ENCODE measurements at regions not wholly inside any gene's neighbourhood (a gene's known extent, or its start where the extent isn't known, plus 50 kb on each side); places are given as distances from the start of the nearest gene placed in this dataset.
"Not testable (repeated sequence)": the region's sequence is repeated elsewhere in the genome, so short reads cannot be mapped to it uniquely, and the experiment has no call there.

- DNase-seq = no peak
Observed at GRCh38 chr5:1667648-1668140, 131.9 kb downstream of the MRPL36 start.

- DNase-seq = peak; percentile 30
Observed at GRCh38 chr5:1666812-1667588, 132.6 kb downstream of the MRPL36 start.

- no peak for DNase-seq
Observed at GRCh38 chr5:1666221-1666620, 133.4 kb downstream of the MRPL36 start.

- DNase-seq = no peak
Observed at GRCh38 chr5:1665803-1666202, 133.8 kb downstream of the MRPL36 start.

- no peak for DNase-seq
Observed at GRCh38 chr5:1665231-1665630, 134.4 kb downstream of the MRPL36 start.

GRCh38 chr5:1663186-1663585 lies 136.5 kb downstream of the MRPL36 start:
- no peak for DNase-seq

GRCh38 chr5:1662559-1663085 lies 137.0 kb downstream of the MRPL36 start:
- no peak for DNase-seq

GRCh38 chr5:1661831-1662558 lies 137.6 kb downstream of the MRPL36 start:
- no peak for DNase-seq

GRCh38 chr5:1661311-1661710 lies 137.6 kb upstream of the LPCAT1 start:
- no peak for DNase-seq

- no peak for DNase-seq
Observed at GRCh38 chr5:1660511-1660910, 136.8 kb upstream of the LPCAT1 start.

- DNase-seq = no peak
Observed at GRCh38 chr5:1660001-1660400, 136.2 kb upstream of the LPCAT1 start.

GRCh38 chr5:1659100-1659981 lies 135.6 kb upstream of the LPCAT1 start:
- DNase-seq = no peak

- DNase-seq = no peak
Observed at GRCh38 chr5:1658665-1659064, 134.9 kb upstream of the LPCAT1 start.

- DNase-seq = no peak
Observed at GRCh38 chr5:1657161-1657741, 133.5 kb upstream of the LPCAT1 start.

- no peak for DNase-seq
Observed at GRCh38 chr5:1656271-1656975, 132.7 kb upstream of the LPCAT1 start.

GRCh38 chr5:1655496-1656270 lies 131.9 kb upstream of the LPCAT1 start:
- no peak for DNase-seq

- DNase-seq = no peak
Observed at GRCh38 chr5:1654786-1655495, 131.2 kb upstream of the LPCAT1 start.

GRCh38 chr5:1653698-1654651 lies 130.2 kb upstream of the LPCAT1 start:
- DNase-seq = not testable (repeated sequence)

Data from muscle of arm (tissue), 1 donor.